ENCODE measurements at regions not wholly inside any gene's neighbourhood (a gene's known extent, or its start where the extent isn't known, plus 50 kb on each side); places are given as distances from the start of the nearest gene placed in this dataset.

- H3K36me3 ChIP-seq: no peaks in the 10 kb centered on the region
- Mint-ChIP-seq H3K4me3 (no peak overlapping the region), H3K36me3 (no peaks in the 10 kb centered on the region), H3K9me3 (no peaks in the 10 kb centered on the region), H3K4me1 (peaks cover 21% of the 10 kb centered on the region), H3K27ac (no peak overlapping the region), H3K27me3 (ENCODE audit: insufficient read depth, low read depth) (peaks cover 4% of the 10 kb centered on the region)
- TF ChIP-seq CTCF (IDR thresholded peaks at IDR 0.05) (no peak), EZH2phosphoT487 (IDR thresholded peaks at IDR 0.05) (no peak), EZH2 (IDR thresholded peaks at IDR 0.05) (no peak)
- no peak overlapping the region for H2AFZ ChIP-seq (replicated peaks)
- H3K4me1 ChIP-seq: peaks cover 35% of the 10 kb centered on the region
- H3K79me2 ChIP-seq (ENCODE audit: low read depth): no peaks in the 10 kb centered on the region
- peaks cover 9% of the 10 kb centered on the region for H3F3A ChIP-seq (ENCODE audit: low read depth)
- H3K9ac ChIP-seq: no peak overlapping the region
- DNase-seq (ENCODE audit: low spot score): no peak
- H3K4me2 ChIP-seq: no peak overlapping the region
- no peak overlapping the region for H3K27ac ChIP-seq
- no peaks in the 10 kb centered on the region for H3K27me3 ChIP-seq
- H3K9me3 ChIP-seq (ENCODE audit: low read depth): no peaks in the 10 kb centered on the region
- no peak overlapping the region for H3K4me3 ChIP-seq
- H4K20me1 ChIP-seq (ENCODE audit: low read depth): no peaks in the 10 kb centered on the region
These were observed 301.8 kb downstream of the TRIB2 start for GRCh38 chr2:13018490-13018889.

- H3K36me3 ChIP-seq: no peaks in the 10 kb centered on the region
- H3K27me3 ChIP-seq: no peaks in the 10 kb centered on the region
- no peak overlapping the region for H3K27ac ChIP-seq
- no peak overlapping the region for H3K27ac Mint-ChIP-seq
- H2AFZ ChIP-seq (replicated peaks): no peak overlapping the region
- no peak overlapping the region for H3K4me3 ChIP-seq
- H3K4me1 ChIP-seq: peaks cover 23% of the 10 kb centered on the region
- H3K4me2 ChIP-seq: no peak overlapping the region
- H3K4me1 Mint-ChIP-seq: peaks cover 18% of the 10 kb centered on the region
- no peaks in the 10 kb centered on the region for H4K20me1 ChIP-seq (ENCODE audit: low read depth)
- H3K36me3 Mint-ChIP-seq: no peaks in the 10 kb centered on the region
- no peak overlapping the region for H3K9ac ChIP-seq
- H3K4me3 Mint-ChIP-seq: no peak overlapping the region
- DNase-seq (ENCODE audit: low spot score): no peak
- peaks cover 4% of the 10 kb centered on the region for H3K27me3 Mint-ChIP-seq (ENCODE audit: insufficient read depth, low read depth)
- no peaks in the 10 kb centered on the region for H3K9me3 Mint-ChIP-seq
- peaks cover 9% of the 10 kb centered on the region for H3F3A ChIP-seq (ENCODE audit: low read depth)
- no peak for TF ChIP-seq EZH2phosphoT487 (IDR thresholded peaks at IDR 0.05)
- no peak for TF ChIP-seq CTCF (IDR thresholded peaks at IDR 0.05)
- TF ChIP-seq EZH2 (IDR thresholded peaks at IDR 0.05): no peak
- H3K9me3 ChIP-seq (ENCODE audit: low read depth): no peaks in the 10 kb centered on the region
- no peaks in the 10 kb centered on the region for H3K79me2 ChIP-seq (ENCODE audit: low read depth)
These were observed 303.0 kb downstream of the TRIB2 start for GRCh38 chr2:13019781-13020180.

GRCh38 chr2:13020469-13020868 lies 303.7 kb downstream of the TRIB2 start:
- Histone ChIP-seq H3K27me3 (no peaks in the 10 kb centered on the region), H3K27ac (no peak overlapping the region), H3K4me2 (no peak overlapping the region), H3F3A (ENCODE audit: low read depth) (peaks cover 8% of the 10 kb centered on the region), H3K4me3 (no peak overlapping the region), H3K36me3 (no peaks in the 10 kb centered on the region), H3K79me2 (ENCODE audit: low read depth) (no peaks in the 10 kb centered on the region), H3K4me1 (peaks cover 16% of the 10 kb centered on the region), H3K9me3 (ENCODE audit: low read depth) (no peaks in the 10 kb centered on the region), H3K9ac (no peak overlapping the region), H2AFZ (replicated peaks) (no peak overlapping the region), H4K20me1 (ENCODE audit: low read depth) (no peaks in the 10 kb centered on the region)
- TF ChIP-seq EZH2 (IDR thresholded peaks at IDR 0.05) (no peak), EZH2phosphoT487 (IDR thresholded peaks at IDR 0.05) (no peak), CTCF (IDR thresholded peaks at IDR 0.05) (no peak)
- H3K27ac Mint-ChIP-seq: no peak overlapping the region
- no peak overlapping the region for H3K4me3 Mint-ChIP-seq
- peaks cover 4% of the 10 kb centered on the region for H3K27me3 Mint-ChIP-seq (ENCODE audit: insufficient read depth, low read depth)
- no peak for DNase-seq (ENCODE audit: low spot score)
- no peaks in the 10 kb centered on the region for H3K9me3 Mint-ChIP-seq
- peaks cover 14% of the 10 kb centered on the region for H3K4me1 Mint-ChIP-seq
- H3K36me3 Mint-ChIP-seq: no peaks in the 10 kb centered on the region
